Upper lobe of right lung (tissue), 1 donor: ENCODE measurements at regions not wholly inside any gene's neighbourhood (a gene's known extent, or its start where the extent isn't known, plus 50 kb on each side); places are given as distances from the start of the nearest gene placed in this dataset.

ENCODE experiments used
- ATAC-seq: fragments of 200-7000 bp; cut with Tn5 transposase; one replicate; pipeline ENCODE4 v1.9.1; 2020; ENCODE audit warnings: mild to moderate bottlenecking, moderate library complexity
- DNase-seq: peaks from one replicate; pipeline ENCODE4 v3.0.0-alpha.2; 2020
- H3K27ac ChIP-seq: fragments of 200-600 bp; one replicate; pipeline ENCODE4 v1.8.0; 2022
- H3K27me3 ChIP-seq: fragments of 200-600 bp; one replicate; pipeline ENCODE4 v1.8.0; 2022; ENCODE audit warnings: mild to moderate bottlenecking
- H3K36me3 ChIP-seq: fragments of 200-600 bp; one replicate; pipeline ENCODE4 v1.8.0; 2022
- H3K4me1 ChIP-seq: fragments of 200-600 bp; one replicate; pipeline ENCODE4 v1.8.0; 2022
- H3K4me3 ChIP-seq: fragments of 200-600 bp; one replicate; pipeline ENCODE4 v1.8.0; 2022; ENCODE audit warnings: mild to moderate bottlenecking
- H3K9me3 ChIP-seq: fragments of 200-600 bp; one replicate; pipeline ENCODE4 v1.8.0; 2022
- CTCF ChIP-seq: fragments of 200-600 bp; IDR thresholded peaks from one replicate; pipeline ENCODE4 v1.8.0; 2022; ENCODE audit warnings: antibody characterized with exemption
- intact Hi-C: fragments of 100-400 bp; cut with DNase I; formaldehyde crosslinking; loops from one replicate; pipeline ENCODE4 v1.11.0; 2022
- donor health status: DM: no; HTN: yes; CAD: no; lungs with severe emphysema.

- Histone ChIP-seq H3K9me3 (no peaks in the 10 kb centered on the region), H3K27ac (peak overlapping the region; percentile 42), H3K4me1 (no peaks in the 10 kb centered on the region), H3K36me3 (no peaks in the 10 kb centered on the region), H3K4me3 (peak overlapping the region; percentile 34), H3K27me3 (peaks cover 15% of the 10 kb centered on the region)
- DNase-seq (no peak), ATAC-seq (peak; percentile 65)
- intact Hi-C loops, result no loop called here
- no peak for TF ChIP-seq CTCF
These were observed 661.7 kb downstream of the VRK1 start for GRCh38 chr14:97458661-97459579.

GRCh38 chr14:97462081-97462480 lies 664.9 kb downstream of the VRK1 start:
- intact Hi-C loops, result no loop called here
- peaks cover 9% of the 10 kb centered on the region for H3K27me3 ChIP-seq

GRCh38 chr14:97468220-97468619 lies 671.0 kb downstream of the VRK1 start:
- ATAC-seq (no peak), DNase-seq (no peak)
- no peaks in the 10 kb centered on the region for H3K27me3 ChIP-seq
- H3K4me3 ChIP-seq, result no peak overlapping the region
- no peak for TF ChIP-seq CTCF
- intact Hi-C loops, result no loop called here
- no peaks in the 10 kb centered on the region for H3K4me1 ChIP-seq
- no peaks in the 10 kb centered on the region for H3K9me3 ChIP-seq
- H3K36me3 ChIP-seq, result no peaks in the 10 kb centered on the region
- H3K27ac ChIP-seq, result no peak overlapping the region

More at GRCh38 chr14:97462081-97462480, 664.9 kb downstream of the VRK1 start:
- Histone ChIP-seq H3K36me3 (no peaks in the 10 kb centered on the region), H3K4me1 (no peaks in the 10 kb centered on the region), H3K27ac (no peak overlapping the region), H3K4me3 (no peak overlapping the region), H3K9me3 (no peaks in the 10 kb centered on the region)
- DNase-seq, result no peak
- no peak for ATAC-seq
- no peak for TF ChIP-seq CTCF

- Histone ChIP-seq H3K4me3 (no peak overlapping the region), H3K27ac (no peak overlapping the region), H3K4me1 (no peaks in the 10 kb centered on the region), H3K9me3 (no peaks in the 10 kb centered on the region), H3K36me3 (no peaks in the 10 kb centered on the region), H3K27me3 (no peaks in the 10 kb centered on the region)
- intact Hi-C loops, result no loop called here
- DNase-seq (no peak), ATAC-seq (no peak)
- TF ChIP-seq CTCF, result no peak
These were observed 680.2 kb downstream of the VRK1 start for GRCh38 chr14:97477353-97477752.

- Histone ChIP-seq H3K27me3 (no peaks in the 10 kb centered on the region), H3K36me3 (no peaks in the 10 kb centered on the region), H3K9me3 (no peaks in the 10 kb centered on the region), H3K27ac (no peak overlapping the region), H3K4me3 (no peak overlapping the region), H3K4me1 (no peaks in the 10 kb centered on the region)
- no peak for DNase-seq
- no peak for ATAC-seq
- no peak for TF ChIP-seq CTCF
- intact Hi-C loops, result no loop called here
These were observed 688.0 kb downstream of the VRK1 start for GRCh38 chr14:97485201-97485600.
